Fibroblast of lung (primary cell): ENCODE measurements at regions not wholly inside any gene's neighbourhood (a gene's known extent, or its start where the extent isn't known, plus 50 kb on each side); places are given as distances from the start of the nearest gene placed in this dataset.

Experiments
- DNase-seq, 2 donors: peaks; one replicate each; pipeline versions ENCODE4 v3.0.0 to v3.0.0-alpha.2; 2010; ENCODE audit warnings: low read depth in 2 of 2
- H2AFZ ChIP-seq: 2 replicates; pipeline ENCODE4 v1.5.1; 2012; ENCODE audit warnings: low read length, control low read depth, inconsistent platforms
- H3K27ac ChIP-seq: 2 replicates; pipeline ENCODE4 v1.5.1; 2011; ENCODE audit warnings: low read length, control low read depth; ENCODE audit not compliant: insufficient read depth
- H3K27me3 ChIP-seq: 2 replicates; pipeline ENCODE4 v1.5.1; 2011; ENCODE audit warnings: mild to moderate bottlenecking, low read length; ENCODE audit not compliant: control insufficient read depth, insufficient read depth
- H3K36me3 ChIP-seq: 2 replicates; pipeline ENCODE4 v1.5.1; 2011; ENCODE audit warnings: low read length; ENCODE audit not compliant: control insufficient read depth, insufficient read depth
- H3K4me1 ChIP-seq: 2 replicates; pipeline ENCODE4 v1.5.1; 2011; ENCODE audit warnings: low read length; ENCODE audit not compliant: control insufficient read depth, insufficient read depth; ENCODE audit errors: extremely low read depth
- H3K4me2 ChIP-seq: 2 replicates; pipeline ENCODE4 v1.5.1; 2011; ENCODE audit warnings: low read length, control low read depth; ENCODE audit not compliant: insufficient read depth; ENCODE audit errors: extremely low read depth
- H3K4me3 ChIP-seq, 4 experiments: fragments of 200-600 bp in 1 of 4; sonication (generic) in 1 of 4; replicated peaks in 1 of 4; 2 replicates each; pipeline ENCODE4 v1.5.1; 2011 to 2016; ENCODE audit warnings: low read length in 4 of 4, low read depth in 3 of 4, mild to moderate bottlenecking in 3 of 4, control low read depth in 2 of 4, inconsistent platforms in 1 of 4, mixed read lengths in 1 of 4; ENCODE audit not compliant: insufficient read depth in 1 of 4; ENCODE audit errors: control extremely low read depth in 1 of 4
- H3K79me2 ChIP-seq: 2 replicates; pipeline ENCODE4 v1.5.1; 2012; ENCODE audit warnings: mild to moderate bottlenecking, low read length, inconsistent platforms; ENCODE audit not compliant: control insufficient read depth, insufficient read depth
- H3K9ac ChIP-seq: 2 replicates; pipeline ENCODE4 v1.5.1; 2011; ENCODE audit warnings: mild to moderate bottlenecking, low read length, control low read depth; ENCODE audit not compliant: insufficient read depth
- H3K9me3 ChIP-seq: 2 replicates; pipeline ENCODE4 v1.5.1; 2012; ENCODE audit warnings: low read depth, low read length; ENCODE audit not compliant: control insufficient read depth, insufficient read depth
- H4K20me1 ChIP-seq: 2 replicates; pipeline ENCODE4 v1.5.1; 2011; ENCODE audit warnings: low read length; ENCODE audit not compliant: control insufficient read depth, insufficient read depth; ENCODE audit errors: extremely low read depth
- CTCF ChIP-seq, 2 donors: IDR thresholded peaks in 1 of 2; conservative IDR thresholded peaks in 1 of 2; 1 replicate in 1 of 2; 2 replicates in 1 of 2; pipeline ENCODE4 v1.5.1; 2011 to 2012; ENCODE audit warnings: low read length in 2 of 2, control low read depth in 1 of 2, inconsistent platforms in 1 of 2, low read depth in 1 of 2, mild to moderate bottlenecking in 1 of 2
- EZH2 ChIP-seq: IDR thresholded peaks from 2 replicates; pipeline ENCODE4 v1.5.1; 2012; ENCODE audit warnings: low read length, control low read depth, mild to moderate bottlenecking; ENCODE audit errors: missing control alignments

- Histone ChIP-seq H3K79me2 (no peaks in the 10 kb centered on the region), H3K27ac (no peak overlapping the region), H2AFZ (no peak overlapping the region), H3K9ac (no peak overlapping the region), H3K4me3 (no peak overlapping the region), H3K4me2 (no peak overlapping the region), H4K20me1 (no peaks in the 10 kb centered on the region), H3K27me3 (no peaks in the 10 kb centered on the region), H3K9me3 (no peaks in the 10 kb centered on the region), H3K4me1 (peaks cover 13% of the 10 kb centered on the region), H3K36me3 (no peaks in the 10 kb centered on the region)
- TF ChIP-seq EZH2 = no peak
- no peak for TF ChIP-seq CTCF (conservative IDR thresholded peaks at IDR 0.05 in 1 of 2, IDR thresholded peaks at IDR 0.05 in 1 of 2; ENCODE audit: low read depth in 1 of 2, low read length in 2 of 2)
- no peak for DNase-seq
Observed at GRCh38 chr5:110894805-110895204, 156.0 kb downstream of the SLC25A46 start.

- TF ChIP-seq EZH2 = no peak
- Histone ChIP-seq H3K27me3 (no peaks in the 10 kb centered on the region), H3K9me3 (no peaks in the 10 kb centered on the region), H3K79me2 (no peaks in the 10 kb centered on the region), H3K4me3 (peak overlapping the region in 1 of 4 experiments; percentile 6), H4K20me1 (no peaks in the 10 kb centered on the region), H3K36me3 (no peaks in the 10 kb centered on the region), H2AFZ (no peak overlapping the region), H3K4me1 (peaks cover 24% of the 10 kb centered on the region), H3K4me2 (peak overlapping the region; percentile 35), H3K27ac (peak overlapping the region; percentile 20), H3K9ac (no peak overlapping the region)
- peak; percentile 64 to 95 for DNase-seq
Observed at GRCh38 chr5:110896901-110897300, 158.1 kb downstream of the SLC25A46 start.

GRCh38 chr5:110899566-110900412 lies 161.0 kb downstream of the SLC25A46 start:
- DNase-seq = peak; percentile 56 to 86
- Histone ChIP-seq H3K4me2 (peak overlapping the region; percentile 63), H3K9me3 (no peaks in the 10 kb centered on the region), H3K27me3 (no peaks in the 10 kb centered on the region), H2AFZ (no peak overlapping the region), H3K4me1 (peaks cover 24% of the 10 kb centered on the region), H3K36me3 (no peaks in the 10 kb centered on the region), H3K27ac (no peak overlapping the region), H3K4me3 (peak overlapping the region in 1 of 4 experiments; percentile 8), H3K9ac (no peak overlapping the region), H4K20me1 (no peaks in the 10 kb centered on the region), H3K79me2 (no peaks in the 10 kb centered on the region)
- no peak for TF ChIP-seq CTCF (conservative IDR thresholded peaks at IDR 0.05 in 1 of 2, IDR thresholded peaks at IDR 0.05 in 1 of 2; ENCODE audit: low read depth in 1 of 2, low read length in 2 of 2)
- no peak for TF ChIP-seq EZH2
